HG03460 (cell line): ENCODE measurements at regions not wholly inside any gene's neighbourhood (a gene's known extent, or its start where the extent isn't known, plus 50 kb on each side); places are given as distances from the start of the nearest gene placed in this dataset.
"Not testable (repeated sequence)": the region's sequence is repeated elsewhere in the genome, so short reads cannot be mapped to it uniquely, and the experiment has no call there.

ENCODE experiments used
- ATAC-seq: cut with Tn5 transposase; IDR thresholded peaks from one replicate; pipeline ENCODE4 v1.9.1; 2021; ENCODE audit not compliant: unreplicated experiment

- ATAC-seq = no peak
These were observed 211.1 kb upstream of the STT3B start for GRCh38 chr3:31321620-31322019.

- no peak for ATAC-seq
These were observed 210.3 kb upstream of the STT3B start for GRCh38 chr3:31322460-31322859.

DNA sequence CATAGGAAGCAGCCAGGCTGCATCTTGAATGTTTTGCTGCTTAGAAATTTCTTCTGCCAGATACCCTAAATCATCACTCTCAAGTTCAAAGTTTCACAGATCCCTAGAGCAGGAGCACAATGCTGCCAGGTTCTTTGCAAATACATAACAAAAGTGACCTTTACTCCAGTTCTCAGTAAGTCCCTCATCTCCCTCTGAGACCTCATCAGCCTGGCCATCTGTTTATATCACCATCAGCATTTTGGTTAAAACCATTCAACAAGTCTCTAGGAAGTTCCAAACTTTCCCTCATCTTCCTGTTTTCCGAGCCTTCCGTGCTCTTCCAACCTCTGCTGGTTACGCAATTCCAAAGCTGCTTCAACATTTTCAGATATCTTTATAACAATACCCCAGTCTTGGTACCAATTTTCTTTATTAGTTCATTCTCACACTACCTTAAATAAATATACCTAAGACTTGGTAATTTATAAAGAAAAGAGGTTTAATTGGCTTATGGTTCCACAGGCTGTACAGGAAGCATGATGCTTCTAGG lies 204.8 kb upstream of the STT3B start:
- not testable (repeated sequence) for ATAC-seq

DNA sequence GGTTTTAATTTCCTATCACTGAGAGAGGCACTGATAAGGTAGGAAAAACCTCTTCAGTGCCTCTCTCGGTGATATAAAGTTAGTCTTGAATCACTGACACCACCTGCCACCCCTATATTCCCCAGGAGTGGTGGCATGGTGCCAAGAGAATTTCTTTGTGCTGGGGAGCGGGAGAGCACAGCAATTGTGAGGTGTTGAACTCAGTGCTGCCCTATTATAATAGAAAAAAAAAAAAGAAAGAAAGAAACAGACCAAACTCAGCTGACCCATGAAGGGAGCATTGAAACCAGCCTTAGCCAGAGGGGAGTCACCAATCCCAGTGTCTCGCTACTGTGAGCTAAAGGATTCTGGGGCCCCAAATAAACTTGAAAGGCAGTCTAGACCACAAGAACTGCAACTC lies 201.4 kb upstream of the STT3B start:
- ATAC-seq = no peak

- ATAC-seq = no peak
These were observed 191.6 kb upstream of the STT3B start for GRCh38 chr3:31341130-31341529.

DNA sequence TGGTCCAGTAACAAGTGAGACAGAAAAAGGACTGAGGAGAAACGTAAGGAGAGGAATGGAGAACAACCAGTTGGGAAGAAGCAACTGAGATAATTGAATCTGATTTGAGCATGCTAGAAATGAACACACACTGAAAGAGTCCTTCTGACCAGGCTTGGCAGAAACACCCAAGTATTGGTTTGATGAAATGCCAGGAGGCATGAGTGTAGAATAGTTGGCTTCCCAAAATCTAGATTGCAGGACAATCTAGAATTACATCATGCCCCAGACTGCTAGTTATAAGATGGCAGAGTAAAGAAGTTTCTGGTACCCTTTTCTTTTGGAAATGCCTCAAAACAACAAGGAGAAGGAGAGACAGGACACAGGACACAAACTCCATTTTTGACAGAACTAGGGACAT lies 189.7 kb upstream of the STT3B start:
- ATAC-seq = no peak

DNA sequence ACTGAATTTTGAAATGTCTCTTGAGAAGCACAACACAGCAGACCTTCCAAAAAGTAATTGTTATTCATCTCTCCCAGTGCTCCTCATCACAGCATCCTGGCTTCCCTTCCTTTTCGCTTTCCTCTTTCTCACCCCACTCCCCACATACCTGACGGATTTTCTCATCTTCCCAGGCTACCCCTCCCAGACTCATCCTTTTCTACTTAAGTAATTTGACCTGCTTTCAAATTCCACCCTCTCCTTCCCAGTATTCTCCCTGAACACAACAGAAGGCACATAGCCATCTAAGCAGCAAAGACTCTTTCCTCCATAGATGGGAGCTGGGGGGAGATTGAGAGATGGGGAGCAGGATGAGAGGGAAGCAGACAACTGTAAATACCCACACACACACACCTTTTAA lies 187.1 kb upstream of the STT3B start:
- ATAC-seq = no peak

DNA sequence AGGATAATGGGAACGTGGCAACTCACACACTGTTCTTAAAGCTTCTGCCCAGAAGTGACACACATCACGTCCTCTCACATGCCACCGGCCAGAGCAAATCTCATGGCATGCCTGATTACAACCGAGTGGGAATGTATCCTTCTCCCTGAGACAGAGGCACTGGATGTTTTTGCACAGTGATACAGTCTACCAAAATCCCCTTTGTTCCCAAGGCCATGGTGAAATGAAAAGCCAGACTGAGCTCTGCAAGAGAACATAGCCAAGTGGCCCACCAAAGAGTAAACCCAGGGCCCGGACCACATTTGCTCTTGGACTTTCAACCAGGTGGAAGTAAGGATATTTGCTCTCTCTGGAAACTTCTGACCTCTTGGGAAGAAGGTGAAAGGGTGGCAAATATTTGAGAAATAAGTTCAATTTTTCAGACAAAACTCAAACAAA lies 186.2 kb upstream of the STT3B start:
- ATAC-seq = no peak

DNA sequence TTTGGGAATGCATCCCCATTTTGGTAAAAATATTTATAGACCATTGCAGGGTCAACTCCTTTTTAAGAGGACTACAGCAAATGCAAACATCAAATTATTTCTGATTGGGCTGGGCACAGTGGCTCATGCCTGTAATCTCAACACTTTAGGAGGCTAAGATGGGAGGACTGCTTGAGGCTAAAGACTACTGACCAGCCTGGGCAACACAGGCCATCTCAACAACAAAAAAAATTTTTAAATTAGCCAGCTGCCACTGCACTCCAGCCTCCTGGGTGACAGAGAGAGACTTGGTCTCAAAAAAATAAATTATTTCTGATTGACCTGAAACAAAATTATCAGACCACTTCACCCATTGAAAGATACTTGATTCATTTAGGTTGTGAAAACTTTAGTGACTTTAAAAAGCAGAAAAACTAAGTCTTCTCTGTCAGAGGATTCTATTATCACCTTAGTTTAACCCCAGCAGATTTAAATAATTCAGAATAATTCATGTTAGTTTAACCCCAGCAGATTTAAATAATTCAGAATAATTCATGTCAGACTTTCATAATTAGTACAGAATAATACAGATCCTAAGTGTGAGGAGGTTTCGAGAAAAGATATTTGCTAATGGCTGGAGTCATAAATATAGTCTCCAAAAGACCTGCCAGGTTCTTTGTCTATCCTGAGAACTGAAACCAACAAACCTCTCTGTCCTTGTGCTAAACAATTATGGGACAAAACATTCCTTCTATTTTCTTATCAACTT lies 183.6 kb upstream of the STT3B start:
- no peak for ATAC-seq

GRCh38 chr3:31350307-31350706 lies 182.4 kb upstream of the STT3B start:
- ATAC-seq = no peak

- no peak for ATAC-seq
These were observed 180.4 kb upstream of the STT3B start for GRCh38 chr3:31352331-31352730.

DNA sequence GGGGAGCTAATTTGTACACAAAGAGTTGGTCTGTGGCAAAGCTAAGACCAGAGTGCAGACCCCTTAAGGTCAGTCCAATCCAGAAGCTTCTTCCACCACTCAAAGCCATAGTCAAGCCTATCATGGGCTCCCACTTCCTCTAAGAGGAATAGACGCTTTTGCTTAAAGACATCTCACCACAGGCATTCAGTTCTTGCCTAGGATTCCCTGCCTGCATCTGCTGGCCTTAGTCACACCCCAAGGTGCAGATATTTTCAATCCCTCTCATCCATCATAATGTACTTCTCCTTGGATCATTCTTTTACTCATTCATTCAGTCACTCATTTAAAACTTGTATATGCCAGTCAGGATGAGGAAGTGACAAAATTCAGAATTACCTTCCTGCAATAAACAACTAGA lies 179.6 kb upstream of the STT3B start:
- ATAC-seq = no peak

DNA sequence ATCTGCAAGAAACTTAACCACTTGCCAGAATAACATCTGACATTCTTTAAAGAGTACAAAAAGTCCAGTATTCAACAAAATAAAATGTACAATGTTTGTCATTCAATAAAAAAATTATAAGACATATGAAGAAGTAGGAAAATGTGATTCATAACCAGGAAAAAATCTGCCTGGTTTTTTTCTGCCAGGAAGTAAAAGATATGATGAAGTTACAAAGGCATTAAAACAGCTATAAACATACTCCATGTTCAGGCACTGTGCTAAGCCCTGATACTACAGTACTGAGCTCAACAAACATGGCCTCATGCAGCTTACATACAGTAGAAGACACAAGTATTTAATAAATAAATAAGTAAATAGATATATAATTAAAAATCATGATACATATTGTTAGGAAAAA lies 178.4 kb upstream of the STT3B start:
- no peak for ATAC-seq

GRCh38 chr3:31355807-31356206 lies 176.9 kb upstream of the STT3B start:
- ATAC-seq = no peak

DNA sequence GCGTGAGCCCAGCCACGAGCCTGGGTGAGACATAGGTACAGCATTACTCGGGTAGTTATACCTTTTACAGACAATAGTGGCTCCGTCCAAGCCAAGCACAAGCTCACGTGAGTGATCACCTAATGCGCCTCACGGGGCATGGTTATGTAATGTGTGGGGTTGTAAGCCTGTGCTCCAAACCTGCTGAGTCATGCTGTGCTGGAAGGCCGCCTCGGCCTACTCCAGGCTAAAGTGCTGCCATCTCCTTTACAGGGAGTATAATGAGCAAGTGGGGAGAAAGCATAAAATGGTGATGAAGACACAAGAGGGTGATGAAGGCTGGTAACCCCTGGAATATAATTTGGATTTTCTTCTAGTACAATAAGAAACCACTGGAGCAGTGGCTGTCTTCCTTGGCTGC lies 175.8 kb upstream of the STT3B start:
- ATAC-seq = no peak

- no peak for ATAC-seq
These were observed 175.3 kb upstream of the STT3B start for GRCh38 chr3:31357451-31357850.

GRCh38 chr3:31358473-31359070 lies 174.2 kb upstream of the STT3B start:
- no peak for ATAC-seq

DNA sequence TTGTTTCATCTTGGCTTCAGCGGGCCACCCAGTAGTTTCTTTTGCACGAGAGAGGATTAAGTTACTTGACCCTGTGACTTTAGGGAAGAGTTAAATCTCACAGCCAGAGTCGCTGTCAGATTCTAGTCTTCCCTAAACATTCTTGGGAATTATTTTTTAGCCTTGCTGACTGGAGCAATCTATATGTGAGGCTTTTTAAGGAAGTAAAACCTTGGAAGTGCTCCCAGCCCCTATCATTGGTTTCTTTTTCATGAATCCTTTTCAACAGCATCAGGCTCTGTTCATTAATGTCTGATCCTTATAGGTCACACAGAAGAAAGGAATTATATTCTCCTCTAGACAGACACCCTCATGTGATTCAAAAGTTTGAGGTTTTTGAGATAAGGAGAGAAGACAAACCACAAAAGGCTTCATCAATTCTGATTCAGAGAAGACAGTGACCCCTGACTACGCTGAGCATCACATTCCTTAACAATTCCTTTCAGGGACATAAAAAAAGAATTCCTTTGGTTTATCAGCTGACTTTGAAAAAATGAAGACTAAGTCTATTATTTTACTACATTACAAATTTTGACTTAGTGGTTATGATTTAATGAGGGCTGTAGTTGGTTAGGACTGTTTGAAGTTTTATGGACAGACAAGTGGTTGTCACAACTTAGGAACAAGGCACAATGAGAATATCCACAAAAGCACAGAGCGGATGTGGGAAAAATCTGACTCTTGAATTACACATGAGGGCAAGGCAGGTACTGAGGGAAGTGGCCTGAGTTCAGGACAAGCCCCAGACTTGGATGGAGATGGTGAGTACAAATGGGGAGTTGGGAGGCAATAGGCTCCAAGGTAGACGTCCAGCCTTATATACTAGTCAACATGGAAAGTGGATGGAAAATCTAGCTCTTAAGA lies 171.1 kb upstream of the STT3B start:
- no peak for ATAC-seq

GRCh38 chr3:31364188-31364587 lies 168.5 kb upstream of the STT3B start:
- no peak for ATAC-seq

DNA sequence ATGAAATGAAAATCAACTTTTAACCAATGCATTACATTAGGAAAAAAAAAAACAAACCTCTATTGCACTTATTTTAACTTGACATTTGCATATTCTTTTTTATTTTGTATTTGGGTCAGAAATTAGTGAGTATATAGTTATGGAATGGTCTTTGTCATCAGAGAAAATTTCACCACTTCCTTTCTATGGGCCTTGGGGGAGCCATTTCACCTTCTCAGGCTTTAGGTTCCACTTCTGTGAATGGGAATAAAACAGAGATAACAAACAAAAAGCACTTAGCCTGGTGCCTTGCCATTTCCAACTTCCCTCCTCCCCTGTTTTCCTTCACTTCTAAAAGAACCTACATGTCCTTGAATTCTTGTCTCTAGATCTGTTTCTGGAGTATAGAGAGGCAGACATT lies 168.0 kb upstream of the STT3B start:
- no peak for ATAC-seq

GRCh38 chr3:31367518-31367917 lies 165.2 kb upstream of the STT3B start:
- no peak for ATAC-seq
